HEK293 (cell line): ENCODE measurements at regions not wholly inside any gene's neighbourhood (a gene's known extent, or its start where the extent isn't known, plus 50 kb on each side); places are given as distances from the start of the nearest gene placed in this dataset.

Experiments used
- CTCF ChIA-PET: fragments of 350-600 bp; formaldehyde crosslinking; extraction: SDS; loops from one replicate; lab custom pipeline; 2021; ENCODE audit warnings: antibody characterized with exemption; lab: Yijun Ruan, JAX
- POLR2A ChIA-PET: fragments of 300-600 bp; formaldehyde crosslinking; extraction: SDS; loops from one replicate; lab custom pipeline; 2020; ENCODE audit warnings: antibody characterized with exemption, inconsistent platforms; lab: Yijun Ruan, JAX
- H3K27ac ChIP-seq: fragments of 200-500 bp; sonication (Bioruptor generic); 2 replicates; pipeline ENCODE4 v1.5.1; 2014; ENCODE audit warnings: low read depth, low read length, control low read depth, inconsistent platforms; ENCODE audit errors: extremely low read depth
- H3K36me3 ChIP-seq, 2 experiments: fragments of 200-500 bp in 1 of 2; sonication (Bioruptor generic) in 1 of 2; 1 replicate in 1 of 2; 2 replicates in 1 of 2; pipeline ENCODE4 v1.5.1; 2014 to 2017; ENCODE audit warnings: inconsistent platforms in 2 of 2, low read length in 2 of 2; ENCODE audit not compliant: control insufficient read depth in 2 of 2, insufficient read depth in 1 of 2
- H3K4me1 ChIP-seq: fragments of 200-500 bp; sonication (Bioruptor generic); 2 replicates; pipeline ENCODE4 v1.5.1; 2014; ENCODE audit warnings: mild to moderate bottlenecking, low read length, inconsistent platforms; ENCODE audit not compliant: control insufficient read depth, insufficient read depth
- H3K4me3 ChIP-seq: 2 replicates; pipeline ENCODE4 v1.5.1; 2011; ENCODE audit warnings: low read depth, mild to moderate bottlenecking, control low read depth, low read length, moderate library complexity
- H3K9me3 ChIP-seq: fragments of 200-500 bp; sonication (Bioruptor generic); 2 replicates; pipeline ENCODE4 v1.5.1; 2014; ENCODE audit warnings: low read depth, low read length, inconsistent platforms; ENCODE audit not compliant: control insufficient read depth, insufficient read depth
- HOXD13 ChIP-seq: sonication (generic); formaldehyde crosslinking; IDR thresholded peaks from 2 replicates; pipeline ENCODE4 v1.8.0; 2022; ENCODE audit warnings: missing genetic modification reagents, borderline replicate concordance
- KLF10 ChIP-seq: fragments of 450-650 bp; IDR thresholded peaks from 2 replicates; pipeline ENCODE4 v1.5.1; 2018; ENCODE audit warnings: missing biosample characterization, mild to moderate bottlenecking, missing genetic modification characterization
- KLF17 ChIP-seq: fragments of 450-650 bp; formaldehyde crosslinking; IDR thresholded peaks from 2 replicates; pipeline ENCODE4 v1.5.1; 2016; ENCODE audit warnings: missing biosample characterization, missing genetic modification characterization
- PRDM1 ChIP-seq: fragments of 450-650 bp; formaldehyde crosslinking; IDR thresholded peaks from 2 replicates; pipeline ENCODE4; 2016; ENCODE audit warnings: missing biosample characterization, missing genetic modification characterization
- SCRT1 ChIP-seq: fragments of 450-650 bp; formaldehyde crosslinking; IDR thresholded peaks from 2 replicates; pipeline ENCODE4 v1.5.1; 2016; ENCODE audit warnings: missing biosample characterization, missing genetic modification characterization, borderline replicate concordance
- TSHZ1 ChIP-seq: fragments of 450-650 bp; formaldehyde crosslinking; IDR thresholded peaks from 2 replicates; pipeline ENCODE4 v1.5.1; 2016; ENCODE audit warnings: missing biosample characterization, missing genetic modification characterization, borderline replicate concordance
- YY1 ChIP-seq: fragments of 450-650 bp; formaldehyde crosslinking; IDR thresholded peaks from 2 replicates; pipeline ENCODE4 v1.5.1; 2018; ENCODE audit warnings: missing biosample characterization, missing genetic modification characterization
- ZBTB1 ChIP-seq: fragments of 450-650 bp; formaldehyde crosslinking; IDR thresholded peaks from 2 replicates; pipeline ENCODE4 v1.5.1; 2016; ENCODE audit warnings: missing biosample characterization, missing genetic modification characterization
- ZBTB10 ChIP-seq: fragments of 450-650 bp; formaldehyde crosslinking; IDR thresholded peaks from 2 replicates; pipeline ENCODE4 v1.5.1; 2016; ENCODE audit warnings: missing biosample characterization, missing genetic modification characterization
- ZFP37 ChIP-seq: fragments of 450-650 bp; formaldehyde crosslinking; IDR thresholded peaks from 2 replicates; pipeline ENCODE4 v1.5.1; 2016; ENCODE audit warnings: missing biosample characterization, missing genetic modification characterization
- ZFP69B ChIP-seq: fragments of 450-650 bp; formaldehyde crosslinking; IDR thresholded peaks from 2 replicates; pipeline ENCODE4 v1.5.1; 2016; ENCODE audit warnings: missing biosample characterization, missing genetic modification characterization
- ZNF114 ChIP-seq: fragments of 450-650 bp; formaldehyde crosslinking; IDR thresholded peaks from 2 replicates; pipeline ENCODE4 v1.5.0; 2017; ENCODE audit warnings: missing biosample characterization, missing genetic modification characterization
- ZNF140 ChIP-seq: fragments of 450-650 bp; formaldehyde crosslinking; IDR thresholded peaks from 2 replicates; pipeline ENCODE4 v1.5.1; 2016; ENCODE audit warnings: missing biosample characterization, missing genetic modification characterization
- ZNF19 ChIP-seq: fragments of 450-650 bp; formaldehyde crosslinking; IDR thresholded peaks from 2 replicates; pipeline ENCODE4; 2016; ENCODE audit warnings: missing biosample characterization, missing genetic modification characterization, low read depth
- ZNF223 ChIP-seq: fragments of 450-650 bp; formaldehyde crosslinking; IDR thresholded peaks from 2 replicates; pipeline ENCODE4 v1.5.1; 2016; ENCODE audit warnings: missing biosample characterization, missing genetic modification characterization
- ZNF24 ChIP-seq: fragments of 450-650 bp; formaldehyde crosslinking; IDR thresholded peaks from 2 replicates; pipeline ENCODE4 v1.5.1; 2016; ENCODE audit warnings: missing biosample characterization, missing genetic modification characterization
- ZNF26 ChIP-seq: fragments of 450-650 bp; formaldehyde crosslinking; IDR thresholded peaks from 2 replicates; pipeline ENCODE4 v1.5.1; 2016; ENCODE audit warnings: missing biosample characterization, missing genetic modification characterization
- ZNF366 ChIP-seq: fragments of 450-650 bp; formaldehyde crosslinking; conservative IDR thresholded peaks from 2 replicates; pipeline ENCODE4 v1.5.1; 2016; ENCODE audit warnings: missing biosample characterization, missing genetic modification characterization
- ZNF488 ChIP-seq: fragments of 450-650 bp; formaldehyde crosslinking; IDR thresholded peaks from 2 replicates; pipeline ENCODE4 v1.5.1; 2016; ENCODE audit warnings: missing biosample characterization, missing genetic modification characterization
- ZNF544 ChIP-seq: fragments of 450-650 bp; formaldehyde crosslinking; IDR thresholded peaks from 2 replicates; pipeline ENCODE4 v1.5.0; 2017; ENCODE audit warnings: missing biosample characterization, missing genetic modification characterization
- ZNF549 ChIP-seq: fragments of 450-650 bp; IDR thresholded peaks from 2 replicates; pipeline ENCODE4 v1.5.1; 2018; ENCODE audit warnings: missing biosample characterization, missing genetic modification characterization, mild to moderate bottlenecking, inconsistent platforms, moderate library complexity
- ZNF561 ChIP-seq: fragments of 450-650 bp; IDR thresholded peaks from 2 replicates; pipeline ENCODE4 v1.5.1; 2018; ENCODE audit warnings: missing biosample characterization, missing genetic modification characterization, borderline replicate concordance
- ZNF623 ChIP-seq: fragments of 450-650 bp; formaldehyde crosslinking; IDR thresholded peaks from 2 replicates; pipeline ENCODE4 v1.5.1; 2016; ENCODE audit warnings: missing biosample characterization, missing genetic modification characterization
- ZNF639 ChIP-seq: fragments of 450-650 bp; formaldehyde crosslinking; IDR thresholded peaks from 2 replicates; pipeline ENCODE4 v1.5.1; 2016; ENCODE audit warnings: missing biosample characterization, missing genetic modification characterization

- no peak overlapping the region for H3K4me3 ChIP-seq
- H3K9me3 ChIP-seq, result no peaks in the 10 kb centered on the region
- TF ChIP-seq ZNF639 (tag by site-specific recombination), result no peak
- TF ChIP-seq ZNF623 (tag by site-specific recombination), result no peak
- no peak for TF ChIP-seq ZNF544
- no peak for TF ChIP-seq YY1 (tag by site-specific recombination)
- TF ChIP-seq ZNF19 (tag by site-specific recombination), result no peak
- no peak for TF ChIP-seq ZNF488 (tag by site-specific recombination)
- TF ChIP-seq ZNF140, result no peak
- TF ChIP-seq ZNF549 (tag by site-specific recombination), result no peak
- no peak for TF ChIP-seq ZNF561 (tag by site-specific recombination)
- TF ChIP-seq ZNF223, result no peak
- no peak for TF ChIP-seq KLF17 (tag by site-specific recombination)
- no peak for TF ChIP-seq PRDM1 (tag by site-specific recombination)
- TF ChIP-seq KLF10 (tag by site-specific recombination), result no peak
- TF ChIP-seq ZFP69B (tag by site-specific recombination), result no peak
- H3K36me3 ChIP-seq, result no peaks in the 10 kb centered on the region
- ChIA-PET CTCF (no interaction called here), POLR2A (no interaction called here)
- no peak overlapping the region for H3K27ac ChIP-seq
- peaks cover 19% of the 10 kb centered on the region for H3K4me1 ChIP-seq
These were observed 61.0 kb upstream of the AGBL1 start for GRCh38 chr15:86018679-86019078.

GRCh38 chr15:86021281-86022264, 58.1 kb upstream of the AGBL1 start:
- Histone ChIP-seq H3K4me3 (no peak overlapping the region), H3K36me3 (no peaks in the 10 kb centered on the region), H3K9me3 (no peaks in the 10 kb centered on the region), H3K4me1 (peaks cover 19% of the 10 kb centered on the region), H3K27ac (peak overlapping the region; percentile 1; the same call in 1 of the 2 replicates)
- CTCF ChIA-PET, result interaction anchor here (0.5 to 1.0 kb wide), 2 partner anchors 57 to 154 kb away, joined by 3 to 5 read pairs; no protein-coding TSS in a partner anchor
- POLR2A ChIA-PET, result no interaction called here
- 0 out of 2 replicates have a peak, but pooled peaks have one; percentile 10 for TF ChIP-seq TSHZ1 (tag by site-specific recombination)
- no peak for TF ChIP-seq ZFP37 (tag by site-specific recombination)
- TF ChIP-seq ZNF26, result no peak
- no peak for TF ChIP-seq ZNF114
- no peak for TF ChIP-seq ZBTB1 (tag by site-specific recombination)
- TF ChIP-seq ZNF24, result no peak
- no peak for TF ChIP-seq SCRT1
- TF ChIP-seq ZBTB10, result no peak
- TF ChIP-seq HOXD13 (CRISPR knock-in tag), result no peak
- TF ChIP-seq ZNF366, result peak; percentile 35; the same call in 1 of the 2 replicates
